Neuronal stem cell (in vitro differentiated cells): ENCODE measurements at regions not wholly inside any gene's neighbourhood (a gene's known extent, or its start where the extent isn't known, plus 50 kb on each side); places are given as distances from the start of the nearest gene placed in this dataset.

Experiments used
- DNase-seq: peaks from one replicate; pipeline ENCODE4 v3.0.0-alpha.2; 2013; ENCODE audit warnings: low spot score
- H2AFZ ChIP-seq: one replicate; pipeline ENCODE4 v1.6.1; 2013; ENCODE audit warnings: mild to moderate bottlenecking, low read length, inconsistent platforms
- H2AK5ac ChIP-seq: 2 replicates; pipeline ENCODE4 v1.6.1; 2013; ENCODE audit warnings: low read depth, mild to moderate bottlenecking, inconsistent platforms, low read length, moderate library complexity, mixed read lengths
- H2BK120ac ChIP-seq: 2 replicates; pipeline ENCODE4 v1.6.1; 2013; ENCODE audit warnings: low read depth, mild to moderate bottlenecking, inconsistent platforms, low read length, moderate library complexity, mixed read lengths
- H2BK12ac ChIP-seq: one replicate; pipeline ENCODE4 v1.6.1; 2013; ENCODE audit warnings: low read length, inconsistent platforms
- H2BK15ac ChIP-seq: 2 replicates; pipeline ENCODE4 v1.6.1; 2013; ENCODE audit warnings: mild to moderate bottlenecking, low read length, inconsistent platforms, mixed read lengths
- H2BK5ac ChIP-seq: one replicate; pipeline ENCODE4 v1.6.1; 2013; ENCODE audit warnings: inconsistent platforms, mild to moderate bottlenecking, low read length, moderate library complexity
- H3K14ac ChIP-seq: one replicate; pipeline ENCODE4 v1.6.1; 2013; ENCODE audit warnings: low read length, inconsistent platforms
- H3K18ac ChIP-seq: 2 replicates; pipeline ENCODE4 v1.6.1; 2013; ENCODE audit warnings: low read length, inconsistent platforms
- H3K23ac ChIP-seq: 2 replicates; pipeline ENCODE4 v1.6.1; 2013; ENCODE audit warnings: low read depth, mild to moderate bottlenecking, mixed read lengths, low read length, inconsistent platforms; ENCODE audit not compliant: poor library complexity
- H3K27ac ChIP-seq: replicated peaks from 3 replicates; pipeline ENCODE4 v1.5.1; 2013; ENCODE audit warnings: low read length, inconsistent platforms
- H3K27me3 ChIP-seq, 3 experiments: 2 replicates each; pipeline ENCODE4 v1.6.1; 2013; ENCODE audit warnings: low read length in 3 of 3, mild to moderate bottlenecking in 2 of 3, inconsistent platforms in 1 of 3, low read depth in 1 of 3, mixed read lengths in 1 of 3, moderate library complexity in 1 of 3; ENCODE audit not compliant: control insufficient read depth in 3 of 3, insufficient read depth in 3 of 3
- H3K36me3 ChIP-seq, 2 donors: replicated peaks in 1 of 2; 2 replicates each; pipeline ENCODE4 v1.6.1; 2013; ENCODE audit warnings: low read length in 2 of 2; ENCODE audit not compliant: control insufficient read depth in 2 of 2, insufficient read depth in 2 of 2
- H3K4ac ChIP-seq: 2 replicates; pipeline ENCODE4 v1.6.1; 2013; ENCODE audit warnings: inconsistent platforms, mild to moderate bottlenecking, low read length, moderate library complexity
- H3K4me1 ChIP-seq, 2 donors: 1 replicate in 1 of 2; 2 replicates in 1 of 2; pipeline ENCODE4 v1.6.1; 2013; ENCODE audit warnings: low read length in 2 of 2, low read depth in 1 of 2; ENCODE audit not compliant: control insufficient read depth in 2 of 2, insufficient read depth in 1 of 2
- H3K4me2 ChIP-seq: one replicate; pipeline ENCODE4 v1.6.1; 2013; ENCODE audit warnings: mild to moderate bottlenecking, low read length, inconsistent platforms; ENCODE audit not compliant: insufficient read depth, poor library complexity, severe bottlenecking
- H3K4me3 ChIP-seq, 2 donors: 2 replicates each; pipeline ENCODE4 v1.5.1; 2013; ENCODE audit warnings: low read length in 2 of 2, mild to moderate bottlenecking in 2 of 2, inconsistent platforms in 1 of 2, moderate library complexity in 1 of 2
- H3K79me1 ChIP-seq: one replicate; pipeline ENCODE4 v1.6.1; 2013; ENCODE audit warnings: low read depth, mild to moderate bottlenecking, inconsistent platforms, low read length, moderate library complexity
- H3K9ac ChIP-seq: one replicate; pipeline ENCODE4 v1.6.1; 2013; ENCODE audit warnings: mild to moderate bottlenecking, low read depth, low read length, inconsistent platforms; ENCODE audit not compliant: poor library complexity
- H3K9me3 ChIP-seq, 2 donors: replicated peaks in 1 of 2; 2 replicates each; pipeline versions ENCODE3 to v1.6.1; 2013; ENCODE audit warnings: low read length in 2 of 2, mild to moderate bottlenecking in 2 of 2, inconsistent platforms in 1 of 2, low read depth in 1 of 2, mixed read lengths in 1 of 2, moderate library complexity in 1 of 2; ENCODE audit not compliant: control insufficient read depth in 2 of 2, insufficient read depth in 1 of 2
- H4K8ac ChIP-seq: one replicate; pipeline ENCODE4 v1.6.1; 2013; ENCODE audit warnings: low read depth, mild to moderate bottlenecking, inconsistent platforms, low read length, moderate library complexity
- H4K91ac ChIP-seq: one replicate; pipeline ENCODE4 v1.6.1; 2013; ENCODE audit warnings: low read length, low read depth, mild to moderate bottlenecking, inconsistent platforms; ENCODE audit not compliant: poor library complexity
- WGBS, 2 donors: extraction: QIAGEN DNeasy Blood & Tissue Kit; methylation state at CpG; one replicate each; pipeline ENCODE4 v1.1.7; 2013; ENCODE audit warnings: missing lambda C conversion rate in 2 of 2, mixed read lengths in 1 of 2; ENCODE audit not compliant: insufficient read length in 2 of 2, insufficient replicate concordance in 1 of 2; ENCODE audit errors: extremely low coverage in 2 of 2; 5-methylcytosine and 5-hydroxymethylcytosine counted together

- peaks cover 6 to 8% of the 10 kb centered on the region in 2 donors for H3K4me1 ChIP-seq
- H4K91ac ChIP-seq: no peak overlapping the region
- no peak overlapping the region for H3K4me2 ChIP-seq
- H3K36me3 ChIP-seq: no peaks in the 10 kb centered on the region
- H3K14ac ChIP-seq: no peak overlapping the region
- H2BK15ac ChIP-seq: no peak overlapping the region
- H2BK5ac ChIP-seq: no peak overlapping the region
- H3K79me1 ChIP-seq: no peaks in the 10 kb centered on the region
- no peak overlapping the region for H4K8ac ChIP-seq
- no peaks in the 10 kb centered on the region for H3K27me3 ChIP-seq
- no peak overlapping the region for H3K4ac ChIP-seq
- no peaks in the 10 kb centered on the region for H3K9me3 ChIP-seq
- H2AFZ ChIP-seq: peak overlapping the region; percentile 0
- no CpG with 5 or more reads among the region's 4 CpGs for WGBS, 2 donors
- no peak overlapping the region for H2AK5ac ChIP-seq
- H3K9ac ChIP-seq: no peak overlapping the region
- no peak overlapping the region for H2BK120ac ChIP-seq
- H3K4me3 ChIP-seq: no peak overlapping the region
- H3K27ac ChIP-seq: no peak overlapping the region
- H2BK12ac ChIP-seq: no peak overlapping the region
- no peak overlapping the region for H3K18ac ChIP-seq
- no peak overlapping the region for H3K23ac ChIP-seq
- DNase-seq: no peak
Observed at GRCh38 chr3:177478170-177478867, 281.0 kb upstream of the TBL1XR1 start.

GRCh38 chr3:177479630-177480029 is 282.3 kb upstream of the TBL1XR1 start:
- no peak overlapping the region for H3K4me2 ChIP-seq
- H3K36me3 ChIP-seq: no peaks in the 10 kb centered on the region
- no peak overlapping the region for H3K14ac ChIP-seq
- no peak overlapping the region for H2BK12ac ChIP-seq
- no peak overlapping the region for H2AK5ac ChIP-seq
- H3K9me3 ChIP-seq: peaks cover 0 to 5% of the 10 kb centered on the region in 2 donors
- H3K4me1 ChIP-seq: peaks cover 4 to 9% of the 10 kb centered on the region in 2 donors
- H4K8ac ChIP-seq: no peak overlapping the region
- H3K79me1 ChIP-seq: no peaks in the 10 kb centered on the region
- no peak overlapping the region for H3K18ac ChIP-seq
- H2BK120ac ChIP-seq: no peak overlapping the region
- H3K9ac ChIP-seq: no peak overlapping the region
- H2BK15ac ChIP-seq: no peak overlapping the region
- H4K91ac ChIP-seq: no peak overlapping the region
- no peak for DNase-seq
- H3K23ac ChIP-seq: no peak overlapping the region
- WGBS, 2 donors: no CpG with 5 or more reads among the region's 2 CpGs
- no peak overlapping the region for H2BK5ac ChIP-seq
- H3K4me3 ChIP-seq: no peak overlapping the region
- no peak overlapping the region for H2AFZ ChIP-seq
- H3K27ac ChIP-seq: no peak overlapping the region
- no peak overlapping the region for H3K4ac ChIP-seq
- no peaks in the 10 kb centered on the region for H3K27me3 ChIP-seq

GRCh38 chr3:177481329-177481728 is 284.0 kb upstream of the TBL1XR1 start:
- Histone ChIP-seq H3K4me2 (no peak overlapping the region), H3K4me3 (no peak overlapping the region), H4K8ac (no peak overlapping the region), H4K91ac (no peak overlapping the region), H3K18ac (no peak overlapping the region), H3K23ac (no peak overlapping the region), H3K27ac (no peak overlapping the region), H3K4me1 (peaks cover 4 to 9% of the 10 kb centered on the region in 2 donors), H3K36me3 (no peaks in the 10 kb centered on the region), H3K9me3 (peaks cover 0 to 21% of the 10 kb centered on the region in 2 donors), H3K9ac (no peak overlapping the region), H3K4ac (no peak overlapping the region), H2BK12ac (no peak overlapping the region), H2BK5ac (no peak overlapping the region), H2AFZ (peak overlapping the region; percentile 59), H3K14ac (no peak overlapping the region), H2AK5ac (no peak overlapping the region), H2BK15ac (no peak overlapping the region), H3K79me1 (no peaks in the 10 kb centered on the region), H3K27me3 (no peaks in the 10 kb centered on the region), H2BK120ac (no peak overlapping the region)
- no peak for DNase-seq
- no CpG with 5 or more reads among the region's 3 CpGs for WGBS, 2 donors

- Histone ChIP-seq H2AK5ac (no peak overlapping the region), H3K27ac (no peak overlapping the region), H2BK120ac (no peak overlapping the region), H2BK5ac (no peak overlapping the region), H3K27me3 (no peaks in the 10 kb centered on the region), H3K23ac (no peak overlapping the region), H4K8ac (no peak overlapping the region), H3K14ac (no peak overlapping the region), H2BK12ac (no peak overlapping the region), H3K4me2 (no peak overlapping the region), H3K79me1 (no peaks in the 10 kb centered on the region), H4K91ac (no peak overlapping the region), H3K9ac (no peak overlapping the region), H2AFZ (peak overlapping the region; percentile 38), H3K4me1 (peaks cover 4 to 9% of the 10 kb centered on the region in 2 donors), H3K9me3 (peaks cover 0 to 24% of the 10 kb centered on the region in 2 donors), H3K4ac (no peak overlapping the region), H3K36me3 (no peaks in the 10 kb centered on the region), H2BK15ac (no peak overlapping the region), H3K18ac (no peak overlapping the region), H3K4me3 (no peak overlapping the region)
- no CpG with 5 or more reads among the region's 6 CpGs for WGBS, 2 donors
- DNase-seq: no peak
Observed at GRCh38 chr3:177482048-177482691, 284.9 kb upstream of the TBL1XR1 start.
